ENCODE measurements at regions not wholly inside any gene's neighbourhood (a gene's known extent, or its start where the extent isn't known, plus 50 kb on each side); places are given as distances from the start of the nearest gene placed in this dataset.

GRCh38 chr6:113423956-113424355, 433.2 kb upstream of the MARCKS start:
- TF ChIP-seq CTCF (IDR thresholded peaks at IDR 0.05; ENCODE audit: low read depth, low read length, missing input control) (no peak), RAD21 (IDR thresholded peaks at IDR 0.05) (no peak), GABPA (IDR thresholded peaks at IDR 0.05 in 1 of 2, conservative IDR thresholded peaks at IDR 0.05 in 1 of 2) (no peak), FOXA2 (IDR thresholded peaks at IDR 0.05) (no peak), YY1 (IDR thresholded peaks at IDR 0.05) (no peak), TAF1 (conservative IDR thresholded peaks at IDR 0.05) (no peak), ZBTB33 (IDR thresholded peaks at IDR 0.05) (no peak), RXRA (IDR thresholded peaks at IDR 0.05) (no peak), HNF4A (conservative IDR thresholded peaks at IDR 0.05) (no peak)
